GM12864 (cell line): ENCODE measurements at regions not wholly inside any gene's neighbourhood (a gene's known extent, or its start where the extent isn't known, plus 50 kb on each side); places are given as distances from the start of the nearest gene placed in this dataset.

Experiments used
- DNase-seq: peaks from one replicate; pipeline ENCODE4 v3.0.0-alpha.2; 2011; ENCODE audit warnings: low read depth
- H3K4me3 ChIP-seq: 2 replicates; pipeline ENCODE4 v1.5.1; 2011; ENCODE audit warnings: mild to moderate bottlenecking, low read depth, low read length, control low read depth
- CTCF ChIP-seq: IDR thresholded peaks from 2 replicates; pipeline ENCODE4 v1.5.1; 2011; ENCODE audit warnings: low read depth, mild to moderate bottlenecking, moderate library complexity, low read length, control low read depth, inconsistent platforms; ENCODE audit errors: missing control alignments

GRCh38 chr12:90622431-90622830 lies 332.5 kb downstream of the CCER1 start:
- H3K4me3 ChIP-seq, result no peak overlapping the region
- no peak for DNase-seq
- TF ChIP-seq CTCF, result no peak

GRCh38 chr12:90621927-90622326 lies 333.0 kb downstream of the CCER1 start:
- DNase-seq, result no peak
- no peak overlapping the region for H3K4me3 ChIP-seq
- no peak for TF ChIP-seq CTCF

DNA sequence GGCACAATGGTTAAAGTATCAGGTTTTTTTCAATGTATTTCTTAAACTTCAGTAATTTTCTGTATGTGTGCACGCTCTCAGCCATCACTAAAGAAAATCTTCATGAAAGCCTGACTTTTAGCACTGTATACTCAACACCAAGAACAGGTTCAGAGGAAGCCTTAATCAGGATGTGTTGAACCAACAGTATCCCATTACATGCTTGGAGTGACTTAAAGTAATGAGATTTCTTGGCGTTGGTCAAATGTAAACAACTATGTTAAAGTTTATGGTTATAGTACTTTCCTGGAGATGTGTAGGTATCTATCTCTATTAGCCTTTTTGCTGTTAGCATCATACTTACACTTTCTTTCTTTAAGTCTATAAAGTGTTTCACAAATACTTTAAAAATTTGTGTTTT lies 335.0 kb downstream of the CCER1 start:
- DNase-seq, result no peak
- no peak for TF ChIP-seq CTCF
- H3K4me3 ChIP-seq, result no peak overlapping the region

DNA sequence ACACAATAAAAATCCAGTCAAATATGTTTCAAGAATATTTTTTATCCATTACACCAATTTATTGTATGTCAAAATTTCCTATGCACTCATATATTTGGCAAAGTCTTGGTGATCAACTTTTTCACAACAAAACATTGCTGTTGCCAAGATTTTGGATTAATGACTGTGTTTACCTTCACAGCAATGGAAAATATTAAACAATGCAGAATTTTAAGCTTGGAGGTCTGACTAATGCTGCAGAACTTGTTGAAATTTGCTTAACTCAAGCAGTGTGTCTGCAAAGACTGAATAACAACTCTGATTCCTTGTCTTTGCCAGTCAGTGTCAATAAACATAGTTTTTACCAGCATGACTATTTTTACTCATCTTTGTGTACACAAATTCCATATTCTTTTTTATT lies 336.4 kb downstream of the CCER1 start:
- TF ChIP-seq CTCF, result no peak

DNA sequence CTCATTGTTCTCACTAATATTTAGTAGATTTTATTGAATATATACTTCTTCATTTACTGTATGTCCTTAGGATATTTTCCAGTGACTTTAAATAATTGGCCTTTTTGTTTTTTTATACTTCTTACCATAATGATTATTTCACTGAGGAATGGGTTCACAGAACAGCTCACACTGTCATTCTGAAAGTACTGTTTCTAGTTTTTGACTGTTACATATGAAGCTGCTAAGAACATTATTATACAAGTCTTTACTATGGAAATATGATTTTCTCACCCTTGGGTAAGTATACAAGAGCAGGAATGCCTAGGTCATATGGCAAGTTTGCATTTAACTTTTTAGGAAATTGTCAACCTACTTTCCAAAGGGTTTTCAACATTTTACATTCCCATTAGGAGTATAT lies 343.1 kb downstream of the CCER1 start:
- TF ChIP-seq CTCF, result no peak
- no peak overlapping the region for H3K4me3 ChIP-seq
- DNase-seq, result no peak

More for the DNA sequence above, 336.4 kb downstream of the CCER1 start:
- H3K4me3 ChIP-seq, result no peak overlapping the region
- no peak for DNase-seq

GRCh38 chr12:90611048-90611447 lies 343.9 kb downstream of the CCER1 start:
- H3K4me3 ChIP-seq, result no peak overlapping the region
- no peak for TF ChIP-seq CTCF
- DNase-seq, result no peak

GRCh38 chr12:90593596-90594295 lies 361.2 kb downstream of the CCER1 start:
- DNase-seq, result no peak

More at GRCh38 chr12:90593596-90594295, 361.2 kb downstream of the CCER1 start:
- no peak overlapping the region for H3K4me3 ChIP-seq
- TF ChIP-seq CTCF, result no peak
